Renal pelvis (tissue), 1 donor: ENCODE measurements at regions not wholly inside any gene's neighbourhood (a gene's known extent, or its start where the extent isn't known, plus 50 kb on each side); places are given as distances from the start of the nearest gene placed in this dataset.
"Not testable (repeated sequence)": the region's sequence is repeated elsewhere in the genome, so short reads cannot be mapped to it uniquely, and the experiment has no call there.

Experiments used
- DNase-seq: peaks from one replicate; pipeline ENCODE4 v3.0.0-alpha.2; 2013

GRCh38 chr6:80411486-80411885 is 305.0 kb downstream of the BCKDHB start:
- no peak for DNase-seq

- DNase-seq: not testable (repeated sequence)
Observed at GRCh38 chr6:80407976-80408375, 301.5 kb downstream of the BCKDHB start.

GRCh38 chr6:80404889-80405288 is 298.4 kb downstream of the BCKDHB start:
- DNase-seq: no peak

- DNase-seq: no peak
Observed at GRCh38 chr6:80403365-80403764, 296.9 kb downstream of the BCKDHB start.

- DNase-seq: no peak
Observed at GRCh38 chr6:80402266-80402665, 295.8 kb downstream of the BCKDHB start.
